Endothelial cell of umbilical vein (primary cell): ENCODE measurements at regions not wholly inside any gene's neighbourhood (a gene's known extent, or its start where the extent isn't known, plus 50 kb on each side); places are given as distances from the start of the nearest gene placed in this dataset.

Experiments used
- BruUV-seq: library from RNA; stranded (reverse); fragments of 400-500 nt; replicated peaks from 2 replicates; lab custom pipeline; 2021; lab: Mats Ljungman, UMichigan
- CTCF ChIA-PET: fragments of 300-600, 350-600 bp; sonication (Branson Sonifier 250); formaldehyde crosslinking; loops from one replicate; lab custom pipeline; 2021; ENCODE audit warnings: antibody characterized with exemption, inconsistent platforms; lab: Charles Lee
- POLR2A ChIA-PET: fragments of 300-600, 350-600 bp; sonication (Branson Sonifier 250); formaldehyde crosslinking; loops from one replicate; lab custom pipeline; 2021; ENCODE audit warnings: antibody characterized with exemption, inconsistent platforms; lab: Charles Lee
- DNase-seq: peaks from one replicate; pipeline ENCODE4 v3.0.0-alpha.2; 2011; ENCODE audit warnings: low read depth, low spot score
- FAIRE-seq: peaks from 2 replicates; lab custom pipeline; 2011; peaks lifted over from hg19 to GRCh38; lab: Jason Lieb, UNC
- H2AFZ ChIP-seq: 2 replicates; pipeline ENCODE4 v1.6.0; 2012; ENCODE audit warnings: low read depth, low read length, control low read depth, inconsistent platforms
- H3K27ac ChIP-seq: 2 replicates; pipeline ENCODE4 v1.5.1; 2011; ENCODE audit warnings: low read depth, mild to moderate bottlenecking, control low read depth, low read length, moderate library complexity; ENCODE audit not compliant: insufficient read depth
- H3K27me3 ChIP-seq, 2 experiments: 2 replicates each; pipeline versions ENCODE4 v1.6.0 to v1.6.1; 2011; ENCODE audit warnings: low read length in 2 of 2, mixed read lengths in 1 of 2; ENCODE audit not compliant: control insufficient read depth in 2 of 2, insufficient read depth in 2 of 2
- H3K36me3 ChIP-seq, 2 experiments: 2 replicates in 1 of 2; 3 replicates in 1 of 2; pipeline ENCODE4 v1.5.1; 2011; ENCODE audit warnings: low read length in 2 of 2, mild to moderate bottlenecking in 1 of 2, moderate library complexity in 1 of 2; ENCODE audit not compliant: control insufficient read depth in 2 of 2, insufficient read depth in 2 of 2; ENCODE audit errors: extremely low read depth in 1 of 2
- H3K4me1 ChIP-seq: 3 replicates; pipeline ENCODE4 v1.5.1; 2011; ENCODE audit warnings: mild to moderate bottlenecking, low read length; ENCODE audit not compliant: control insufficient read depth, insufficient read depth; ENCODE audit errors: extremely low read depth
- H3K4me2 ChIP-seq: 2 replicates; pipeline ENCODE4 v1.6.1; 2011; ENCODE audit warnings: low read length, control low read depth, mixed read lengths; ENCODE audit not compliant: insufficient read depth
- H3K4me3 ChIP-seq, 3 experiments: fragments of 200-600 bp in 1 of 3; sonication (generic), shearing (Covaris generic) in 1 of 3; replicated peaks in 1 of 3; 2 replicates each; pipeline ENCODE4 v1.5.1; 2011 to 2016; ENCODE audit warnings: control low read depth in 3 of 3, low read length in 3 of 3, mild to moderate bottlenecking in 2 of 3, inconsistent platforms in 1 of 3, low read depth in 1 of 3, moderate library complexity in 1 of 3; ENCODE audit not compliant: insufficient read depth in 1 of 3
- H3K79me2 ChIP-seq: 2 replicates; pipeline ENCODE4 v1.6.0; 2012; ENCODE audit warnings: low read length, inconsistent platforms; ENCODE audit not compliant: control insufficient read depth, insufficient read depth
- H3K9ac ChIP-seq: replicated peaks from 2 replicates; pipeline ENCODE3; 2011; ENCODE audit warnings: low read length, control low read depth; ENCODE audit not compliant: insufficient read depth; ENCODE audit errors: extremely low read depth
- H3K9me1 ChIP-seq: replicated peaks from 3 replicates; pipeline ENCODE4 v1.6.0; 2011; ENCODE audit warnings: mild to moderate bottlenecking, low read length; ENCODE audit not compliant: control insufficient read depth, insufficient read depth; ENCODE audit errors: extremely low read depth
- H3K9me3 ChIP-seq: replicated peaks from 2 replicates; pipeline ENCODE4 v1.5.1; 2012; ENCODE audit warnings: low read length, inconsistent platforms; ENCODE audit not compliant: control insufficient read depth, insufficient read depth
- H4K20me1 ChIP-seq: replicated peaks from 2 replicates; pipeline ENCODE3; 2011; ENCODE audit warnings: mild to moderate bottlenecking, low read length; ENCODE audit not compliant: control insufficient read depth, insufficient read depth; ENCODE audit errors: extremely low read depth
- EZH2 ChIP-seq: IDR thresholded peaks from 2 replicates; pipeline ENCODE4 v1.6.1; 2012; ENCODE audit warnings: borderline replicate concordance, low read depth, mild to moderate bottlenecking, moderate library complexity, low read length, inconsistent platforms; ENCODE audit not compliant: severe bottlenecking
- FOS ChIP-seq: IDR thresholded peaks from 2 replicates; pipeline ENCODE4 v1.6.1; 2011; ENCODE audit warnings: mild to moderate bottlenecking, low read length, moderate library complexity, borderline replicate concordance; ENCODE audit not compliant: insufficient read depth
- GATA2 ChIP-seq: IDR thresholded peaks from 2 replicates; pipeline ENCODE4 v1.7.0; 2011; ENCODE audit warnings: low read depth, mild to moderate bottlenecking, moderate library complexity, mixed read lengths, low read length; ENCODE audit not compliant: insufficient read length, insufficient read depth
- JUN ChIP-seq: IDR thresholded peaks from 2 replicates; pipeline ENCODE4 v1.6.1; 2011; ENCODE audit warnings: borderline replicate concordance, low read depth; ENCODE audit not compliant: insufficient read length, insufficient read depth
- MAX ChIP-seq: IDR thresholded peaks from 2 replicates; pipeline ENCODE4 v1.6.1; 2011; ENCODE audit not compliant: insufficient read depth, insufficient read length
- MYC ChIP-seq: IDR thresholded peaks from one replicate; pipeline ENCODE4 v1.6.1; 2011; ENCODE audit warnings: mild to moderate bottlenecking, low read depth, low read length
- POLR2A ChIP-seq: IDR thresholded peaks from 2 replicates; pipeline ENCODE4 v1.6.1; 2012; ENCODE audit warnings: low read depth, mild to moderate bottlenecking, control low read depth, low read length
- POLR2AphosphoS5 ChIP-seq: IDR thresholded peaks from 2 replicates; pipeline ENCODE4 v1.6.1; 2012; ENCODE audit warnings: low read depth, mild to moderate bottlenecking, control low read depth, low read length, moderate library complexity; ENCODE audit not compliant: insufficient read depth
- dilution Hi-C: fragments of 300-500 bp; cut with MboI; formaldehyde crosslinking; loops from one replicate; pipeline ENCODE4 v1.15.0; 2019; ENCODE audit warnings: low sequenced_read_pairs; ENCODE audit not compliant: extremely low pct_ligation_motif_present
- intact Hi-C: fragments of 100-400 bp; cut with micrococcal nuclease; formaldehyde crosslinking; loops from one replicate; pipeline ENCODE4 v1.10.0; 2022
- TF ChIP-seq, protein P1 (sequence below), 2 donors: IDR thresholded peaks; 1 replicate in 1 of 2; 2 replicates in 1 of 2; pipeline ENCODE4 v1.5.1; 2011; ENCODE audit warnings: low read length in 2 of 2, mild to moderate bottlenecking in 2 of 2, moderate library complexity in 2 of 2, control low read depth in 1 of 2, inconsistent platforms in 1 of 2, low read depth in 1 of 2; ENCODE audit not compliant: insufficient read depth in 1 of 2; ENCODE audit errors: extremely low read depth in 1 of 2

DNA sequence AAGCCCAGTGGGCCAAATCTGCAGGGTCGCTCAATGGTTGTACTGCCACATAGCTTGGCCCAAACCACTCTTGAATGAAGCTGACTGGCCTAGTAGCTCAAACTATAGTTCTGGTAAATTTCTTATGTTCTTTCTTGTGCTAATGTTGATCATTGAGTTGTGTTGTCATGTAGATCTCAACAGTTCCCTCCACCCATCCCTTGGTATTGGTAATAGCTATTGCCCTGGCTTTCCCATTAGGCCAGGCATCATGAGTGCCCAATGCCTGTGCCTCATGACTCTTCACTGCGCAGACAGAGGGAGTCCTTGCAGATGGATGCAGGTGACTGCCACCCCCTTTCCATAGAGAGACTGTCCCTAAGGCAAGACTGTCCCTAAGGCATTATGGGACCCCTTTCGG lies 988.4 kb downstream of the KCNMA1 start:
- Histone ChIP-seq H3K27me3 (no peaks in the 10 kb centered on the region), H3K4me2 (no peak overlapping the region), H2AFZ (no peak overlapping the region), H3K4me1 (no peaks in the 10 kb centered on the region), H4K20me1 (no peaks in the 10 kb centered on the region), H3K36me3 (no peaks in the 10 kb centered on the region), H3K9me1 (no peaks in the 10 kb centered on the region), H3K27ac (no peak overlapping the region), H3K4me3 (no peak overlapping the region), H3K9ac (no peak overlapping the region), H3K9me3 (no peaks in the 10 kb centered on the region), H3K79me2 (no peaks in the 10 kb centered on the region)
- DNase-seq = no peak
- BruUV-seq = no TSS peak
- no peak for FAIRE-seq
- TF ChIP-seq JUN (no peak), POLR2A (no peak), POLR2AphosphoS5 (no peak), EZH2 (no peak), FOS (no peak), MYC (no peak), GATA2 (no peak), MAX (no peak)
- TF ChIP-seq, protein P1, sequence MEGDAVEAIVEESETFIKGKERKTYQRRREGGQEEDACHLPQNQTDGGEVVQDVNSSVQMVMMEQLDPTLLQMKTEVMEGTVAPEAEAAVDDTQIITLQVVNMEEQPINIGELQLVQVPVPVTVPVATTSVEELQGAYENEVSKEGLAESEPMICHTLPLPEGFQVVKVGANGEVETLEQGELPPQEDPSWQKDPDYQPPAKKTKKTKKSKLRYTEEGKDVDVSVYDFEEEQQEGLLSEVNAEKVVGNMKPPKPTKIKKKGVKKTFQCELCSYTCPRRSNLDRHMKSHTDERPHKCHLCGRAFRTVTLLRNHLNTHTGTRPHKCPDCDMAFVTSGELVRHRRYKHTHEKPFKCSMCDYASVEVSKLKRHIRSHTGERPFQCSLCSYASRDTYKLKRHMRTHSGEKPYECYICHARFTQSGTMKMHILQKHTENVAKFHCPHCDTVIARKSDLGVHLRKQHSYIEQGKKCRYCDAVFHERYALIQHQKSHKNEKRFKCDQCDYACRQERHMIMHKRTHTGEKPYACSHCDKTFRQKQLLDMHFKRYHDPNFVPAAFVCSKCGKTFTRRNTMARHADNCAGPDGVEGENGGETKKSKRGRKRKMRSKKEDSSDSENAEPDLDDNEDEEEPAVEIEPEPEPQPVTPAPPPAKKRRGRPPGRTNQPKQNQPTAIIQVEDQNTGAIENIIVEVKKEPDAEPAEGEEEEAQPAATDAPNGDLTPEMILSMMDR (IDR thresholded peaks at IDR 0.05; ENCODE audit: extremely low read depth in 1 of 2, insufficient read depth in 1 of 2, low read depth in 1 of 2, low read length in 2 of 2) = no peak
- ChIA-PET CTCF (no interaction called here), POLR2A (no interaction called here)
- dilution Hi-C loops (no loop called here), intact Hi-C loops (no loop called here)
